AG10803 (cell line): ENCODE measurements at regions not wholly inside any gene's neighbourhood (a gene's known extent, or its start where the extent isn't known, plus 50 kb on each side); places are given as distances from the start of the nearest gene placed in this dataset.

ENCODE experiments used
- DNase-seq: peaks from one replicate; pipeline ENCODE4 v3.0.0; 2010; ENCODE audit warnings: low read depth
- H3K4me3 ChIP-seq: 2 replicates; pipeline ENCODE4 v1.5.1; 2011; ENCODE audit warnings: mild to moderate bottlenecking, low read length, control low read depth
- TF ChIP-seq, protein P1 (sequence below): conservative IDR thresholded peaks from 2 replicates; pipeline ENCODE4 v1.5.1; 2011; ENCODE audit warnings: mild to moderate bottlenecking, low read length, control low read depth, inconsistent platforms

DNA sequence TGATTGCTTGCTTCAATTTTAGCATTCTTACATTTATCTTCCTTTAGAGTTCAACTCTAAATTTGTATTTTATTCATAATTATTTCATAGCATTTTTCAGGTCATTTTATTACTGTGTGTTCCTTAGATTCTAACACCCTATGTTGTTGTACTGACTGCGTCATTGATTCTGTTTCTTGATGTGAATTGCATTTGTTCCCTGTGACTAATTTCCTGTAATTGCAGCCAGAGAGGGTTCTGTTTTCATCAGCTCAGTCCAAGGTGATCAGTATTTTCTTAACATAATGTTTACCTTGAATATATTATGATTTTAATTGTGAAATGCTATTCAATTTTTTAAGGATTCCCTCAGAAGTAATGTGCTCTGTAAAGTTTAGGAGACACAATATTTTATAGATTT, 970.2 kb upstream of the PIK3C3 start:
- DNase-seq, result no peak
- TF ChIP-seq, protein P1, sequence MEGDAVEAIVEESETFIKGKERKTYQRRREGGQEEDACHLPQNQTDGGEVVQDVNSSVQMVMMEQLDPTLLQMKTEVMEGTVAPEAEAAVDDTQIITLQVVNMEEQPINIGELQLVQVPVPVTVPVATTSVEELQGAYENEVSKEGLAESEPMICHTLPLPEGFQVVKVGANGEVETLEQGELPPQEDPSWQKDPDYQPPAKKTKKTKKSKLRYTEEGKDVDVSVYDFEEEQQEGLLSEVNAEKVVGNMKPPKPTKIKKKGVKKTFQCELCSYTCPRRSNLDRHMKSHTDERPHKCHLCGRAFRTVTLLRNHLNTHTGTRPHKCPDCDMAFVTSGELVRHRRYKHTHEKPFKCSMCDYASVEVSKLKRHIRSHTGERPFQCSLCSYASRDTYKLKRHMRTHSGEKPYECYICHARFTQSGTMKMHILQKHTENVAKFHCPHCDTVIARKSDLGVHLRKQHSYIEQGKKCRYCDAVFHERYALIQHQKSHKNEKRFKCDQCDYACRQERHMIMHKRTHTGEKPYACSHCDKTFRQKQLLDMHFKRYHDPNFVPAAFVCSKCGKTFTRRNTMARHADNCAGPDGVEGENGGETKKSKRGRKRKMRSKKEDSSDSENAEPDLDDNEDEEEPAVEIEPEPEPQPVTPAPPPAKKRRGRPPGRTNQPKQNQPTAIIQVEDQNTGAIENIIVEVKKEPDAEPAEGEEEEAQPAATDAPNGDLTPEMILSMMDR, result no peak
- H3K4me3 ChIP-seq, result no peak overlapping the region

DNA sequence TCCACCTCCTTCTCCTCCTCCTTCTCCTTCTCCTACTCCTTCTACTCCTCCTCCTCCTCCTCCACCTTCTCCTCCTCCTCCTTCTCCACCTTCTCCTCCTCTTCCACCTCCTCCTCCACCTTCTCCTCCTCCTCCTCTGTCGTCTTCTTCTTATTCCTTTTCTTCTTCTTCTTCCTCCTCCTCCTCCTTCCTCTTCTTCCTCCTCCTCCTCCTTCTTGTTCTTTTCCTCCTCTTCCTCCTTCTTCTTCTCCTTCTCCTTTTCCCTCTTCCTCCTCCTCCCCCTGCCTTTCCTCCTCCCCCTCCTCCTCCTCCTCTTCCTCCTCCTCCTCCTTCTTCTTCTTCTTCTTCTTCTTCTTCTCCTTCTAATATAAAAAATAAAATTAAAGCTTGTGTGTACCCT, 971.2 kb upstream of the PIK3C3 start:
- TF ChIP-seq, protein P1, result no peak
- no peak for DNase-seq
- H3K4me3 ChIP-seq, result no peak overlapping the region

DNA sequence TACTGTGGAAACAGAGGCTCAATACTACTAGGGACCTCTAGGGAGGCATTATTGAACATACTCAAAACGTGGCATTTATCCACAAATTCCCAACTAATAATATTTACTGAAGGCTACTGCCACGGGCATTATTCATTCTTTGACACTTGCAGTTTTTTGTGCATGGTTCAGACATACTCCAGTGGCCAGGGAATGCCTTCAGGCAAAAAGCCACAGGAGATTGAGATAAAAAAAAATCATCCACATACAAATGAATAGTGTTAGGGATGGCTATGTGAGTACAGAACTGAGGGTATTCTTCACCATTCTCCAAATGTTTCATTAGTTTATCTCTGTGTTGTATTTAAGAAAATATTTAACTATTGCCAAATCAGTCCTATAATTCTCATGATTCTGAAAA, 974.9 kb upstream of the PIK3C3 start:
- TF ChIP-seq, protein P1, result no peak
- DNase-seq, result no peak
- no peak overlapping the region for H3K4me3 ChIP-seq

DNA sequence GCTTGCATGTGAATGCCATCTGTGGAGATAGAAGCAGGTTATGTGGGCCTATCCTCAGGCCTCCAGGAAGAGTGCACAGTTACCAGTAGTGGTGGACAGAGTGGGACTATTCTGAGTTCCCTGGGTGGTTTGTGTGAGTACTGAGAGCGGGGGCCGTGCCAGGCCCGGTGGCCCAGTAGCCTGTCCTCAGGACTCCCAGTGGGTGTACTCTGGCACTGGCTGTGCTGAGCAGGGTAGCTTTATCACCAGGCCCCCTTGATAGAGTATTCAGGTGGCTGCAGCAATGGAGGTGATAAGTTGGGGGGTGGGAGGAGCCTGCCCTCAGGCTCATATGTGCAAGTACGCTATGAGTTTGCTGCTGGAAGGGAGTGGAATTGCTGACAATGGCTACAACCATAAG, 979.0 kb upstream of the PIK3C3 start:
- TF ChIP-seq, protein P1, result no peak
- H3K4me3 ChIP-seq, result no peak overlapping the region
- DNase-seq, result no peak

DNA sequence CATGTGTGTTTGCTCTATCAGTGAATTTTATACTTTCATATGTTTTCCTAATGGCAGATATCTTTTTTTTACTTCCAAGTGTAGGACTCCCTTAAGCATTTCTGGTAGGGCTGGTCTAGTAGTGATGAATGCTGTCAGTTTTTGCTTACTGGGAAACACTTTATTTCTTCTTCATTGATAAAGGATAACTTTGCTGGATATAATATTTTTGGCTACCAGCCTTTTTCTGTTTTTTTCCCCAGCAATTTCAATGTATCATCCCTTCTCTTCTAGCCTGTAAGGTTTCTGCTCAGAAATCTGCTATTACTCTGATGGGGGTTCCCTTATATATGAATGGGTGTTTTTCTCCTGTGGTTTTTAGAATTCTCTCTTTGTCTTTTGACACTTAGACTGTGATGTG, 980.6 kb upstream of the PIK3C3 start:
- no peak overlapping the region for H3K4me3 ChIP-seq
- TF ChIP-seq, protein P1, result no peak
- DNase-seq, result no peak

DNA sequence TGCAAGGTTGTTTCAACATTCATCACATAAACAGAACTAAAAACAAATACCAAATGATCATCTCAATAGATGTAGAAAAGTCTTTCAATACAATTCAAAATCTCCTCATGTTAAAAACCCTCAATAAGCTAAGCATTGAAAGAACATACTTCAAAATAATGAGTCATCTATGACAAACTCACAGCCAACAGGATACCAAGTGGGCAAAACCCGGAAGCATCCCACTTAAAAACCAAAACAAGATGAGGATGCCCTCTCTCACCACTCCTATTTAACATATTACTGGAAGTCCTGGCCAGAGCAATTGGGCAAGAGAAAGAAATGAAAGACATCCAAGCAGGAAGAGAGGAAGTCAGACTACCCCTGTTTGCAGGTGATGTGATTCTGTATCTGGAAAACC, 992.2 kb upstream of the PIK3C3 start:
- DNase-seq, result no peak
- no peak overlapping the region for H3K4me3 ChIP-seq

DNA sequence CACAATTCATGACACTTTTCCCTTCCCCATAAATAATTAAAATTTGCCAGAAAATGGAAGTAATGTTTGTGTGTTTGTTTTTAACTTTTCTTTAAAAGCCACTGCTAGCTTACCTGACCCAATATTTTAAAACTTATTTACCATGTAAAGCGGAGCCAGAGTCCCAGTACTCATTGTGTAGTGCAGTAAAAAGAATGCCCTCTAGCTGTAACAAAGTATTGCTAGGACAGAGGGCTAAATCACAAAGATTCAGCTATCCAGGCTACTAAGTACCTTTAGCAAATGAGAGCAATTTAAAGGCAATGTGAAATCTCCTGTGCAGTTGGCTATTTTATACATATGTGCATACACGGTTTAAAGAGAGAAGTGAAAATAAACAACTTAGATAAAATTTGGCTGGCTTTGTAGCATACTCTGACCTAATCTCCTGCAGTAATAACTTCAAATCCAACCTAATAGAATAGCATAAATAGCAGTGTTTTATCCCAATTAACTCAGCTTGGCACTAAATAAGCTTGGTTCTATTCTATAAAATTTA, 997.4 kb upstream of the PIK3C3 start:
- H3K4me3 ChIP-seq, result no peak overlapping the region
- DNase-seq, result no peak

More for the DNA sequence above, 992.2 kb upstream of the PIK3C3 start:
- TF ChIP-seq, protein P1, result no peak

More for the DNA sequence above, 997.4 kb upstream of the PIK3C3 start:
- TF ChIP-seq, protein P1, result no peak
